ENCODE measurements at regions not wholly inside any gene's neighbourhood (a gene's known extent, or its start where the extent isn't known, plus 50 kb on each side); places are given as distances from the start of the nearest gene placed in this dataset.

GRCh38 chr11:116072601-116073410 lies 568.6 kb upstream of the CADM1 start:
- H3K4me3 ChIP-seq (ENCODE audit: low read depth, low read length): no peak overlapping the region
- DNase-seq (ENCODE audit: low read depth): no peak

GRCh38 chr11:116072133-116072532 lies 567.9 kb upstream of the CADM1 start:
- no peak for DNase-seq (ENCODE audit: low read depth)
- no peak overlapping the region for H3K4me3 ChIP-seq (ENCODE audit: low read depth, low read length)

GRCh38 chr11:116071241-116071640 lies 567.0 kb upstream of the CADM1 start:
- no peak for DNase-seq (ENCODE audit: low read depth)
- H3K4me3 ChIP-seq (ENCODE audit: low read depth, low read length): no peak overlapping the region

- DNase-seq (ENCODE audit: low read depth): no peak
Observed at GRCh38 chr11:116070520-116070919, 566.3 kb upstream of the CADM1 start.

GRCh38 chr11:116066777-116067176 lies 562.6 kb upstream of the CADM1 start:
- no peak for DNase-seq (ENCODE audit: low read depth)
- no peak overlapping the region for H3K4me3 ChIP-seq (ENCODE audit: low read depth, low read length)

More at GRCh38 chr11:116070520-116070919, 566.3 kb upstream of the CADM1 start:
- no peak overlapping the region for H3K4me3 ChIP-seq (ENCODE audit: low read depth, low read length)

- DNase-seq (ENCODE audit: low read depth): no peak
- H3K4me3 ChIP-seq (ENCODE audit: low read depth, low read length): no peak overlapping the region
Observed at GRCh38 chr11:116065986-116066385, 561.8 kb upstream of the CADM1 start.

- DNase-seq (ENCODE audit: low read depth): no peak
Observed at GRCh38 chr11:116065191-116065895, 561.1 kb upstream of the CADM1 start.

GRCh38 chr11:116062490-116063171 lies 558.4 kb upstream of the CADM1 start:
- DNase-seq (ENCODE audit: low read depth): no peak

More at GRCh38 chr11:116065191-116065895, 561.1 kb upstream of the CADM1 start:
- no peak overlapping the region for H3K4me3 ChIP-seq (ENCODE audit: low read depth, low read length)

GRCh38 chr11:116062129-116062489 lies 557.9 kb upstream of the CADM1 start:
- no peak for DNase-seq (ENCODE audit: low read depth)

More at GRCh38 chr11:116062490-116063171, 558.4 kb upstream of the CADM1 start:
- no peak overlapping the region for H3K4me3 ChIP-seq (ENCODE audit: low read depth, low read length)

GRCh38 chr11:116061322-116061721 lies 557.1 kb upstream of the CADM1 start:
- DNase-seq (ENCODE audit: low read depth): no peak
- no peak overlapping the region for H3K4me3 ChIP-seq (ENCODE audit: low read depth, low read length)

More at GRCh38 chr11:116062129-116062489, 557.9 kb upstream of the CADM1 start:
- no peak overlapping the region for H3K4me3 ChIP-seq (ENCODE audit: low read depth, low read length)

GRCh38 chr11:116059919-116060318 lies 555.7 kb upstream of the CADM1 start:
- no peak overlapping the region for H3K4me3 ChIP-seq (ENCODE audit: low read depth, low read length)
- DNase-seq (ENCODE audit: low read depth): no peak

- no peak for DNase-seq (ENCODE audit: low read depth)
- no peak overlapping the region for H3K4me3 ChIP-seq (ENCODE audit: low read depth, low read length)
Observed at GRCh38 chr11:116057000-116057399, 552.8 kb upstream of the CADM1 start.

- H3K4me3 ChIP-seq (ENCODE audit: low read depth, low read length): no peak overlapping the region
- no peak for DNase-seq (ENCODE audit: low read depth)
Observed at GRCh38 chr11:116055064-116055463, 550.8 kb upstream of the CADM1 start.

GRCh38 chr11:116053548-116053919 lies 549.3 kb upstream of the CADM1 start:
- H3K4me3 ChIP-seq (ENCODE audit: low read depth, low read length): no peak overlapping the region
- DNase-seq (ENCODE audit: low read depth): no peak

GRCh38 chr11:116052603-116053547 lies 548.7 kb upstream of the CADM1 start:
- H3K4me3 ChIP-seq (ENCODE audit: low read depth, low read length): no peak overlapping the region
- DNase-seq (ENCODE audit: low read depth): no peak

GRCh38 chr11:116051494-116051893 lies 547.3 kb upstream of the CADM1 start:
- no peak for DNase-seq (ENCODE audit: low read depth)

GRCh38 chr11:116049383-116049782 lies 545.2 kb upstream of the CADM1 start:
- H3K4me3 ChIP-seq (ENCODE audit: low read depth, low read length): no peak overlapping the region
- DNase-seq (ENCODE audit: low read depth): no peak

More at GRCh38 chr11:116051494-116051893, 547.3 kb upstream of the CADM1 start:
- no peak overlapping the region for H3K4me3 ChIP-seq (ENCODE audit: low read depth, low read length)

GRCh38 chr11:116046127-116046526 lies 541.9 kb upstream of the CADM1 start:
- no peak overlapping the region for H3K4me3 ChIP-seq (ENCODE audit: low read depth, low read length)
- DNase-seq (ENCODE audit: low read depth): no peak

- no peak overlapping the region for H3K4me3 ChIP-seq (ENCODE audit: low read depth, low read length)
- DNase-seq (ENCODE audit: low read depth): no peak
Observed at GRCh38 chr11:116044941-116045340, 540.7 kb upstream of the CADM1 start.
